Stimulated activated effector memory CD8-positive, alpha-beta T cell treated with anti-CD3 and anti-CD28 coated beads, Interleukin-12 subunit alpha, Interleukin-12 subunit beta, amount 100 ng/mL, for 72 hours (primary cell): ENCODE measurements at regions not wholly inside any gene's neighbourhood (a gene's known extent, or its start where the extent isn't known, plus 50 kb on each side); places are given as distances from the start of the nearest gene placed in this dataset.
"Not testable (repeated sequence)": the region's sequence is repeated elsewhere in the genome, so short reads cannot be mapped to it uniquely, and the experiment has no call there.

Experiments
- ATAC-seq: fragments of 150-1000 bp; cut with Tn5 transposase; 2 replicates; pipeline ENCODE4 v1.10.0; 2021
- DNase-seq, 2 donors: peaks; one replicate each; pipeline ENCODE4 v3.0.0; 2021 to 2022; ENCODE audit warnings: low spot score in 2 of 2
- H3K27ac Mint-ChIP-seq: one replicate; pipeline ENCODE4 v1.8.0; 2022; ENCODE audit warnings: mild to moderate bottlenecking, mixed read lengths
- H3K36me3 Mint-ChIP-seq: one replicate; pipeline ENCODE4 v1.8.0; 2022; ENCODE audit warnings: mild to moderate bottlenecking, mixed read lengths
- H3K4me1 Mint-ChIP-seq: one replicate; pipeline ENCODE4 v1.8.0; 2022; ENCODE audit warnings: mixed read lengths
- H3K4me3 Mint-ChIP-seq: one replicate; pipeline ENCODE4 v1.8.0; 2022; ENCODE audit warnings: mild to moderate bottlenecking, mixed read lengths
- H3K9me3 Mint-ChIP-seq: one replicate; pipeline ENCODE4 v1.8.0; 2022; ENCODE audit warnings: mixed read lengths

- H3K4me1 Mint-ChIP-seq: peaks cover 14% of the 10 kb centered on the region
- DNase-seq (no peak), ATAC-seq (peak; percentile 57)
- no peaks in the 10 kb centered on the region for H3K9me3 Mint-ChIP-seq
- H3K27ac Mint-ChIP-seq: peak overlapping the region; percentile 8
- no peaks in the 10 kb centered on the region for H3K36me3 Mint-ChIP-seq
- no peak overlapping the region for H3K4me3 Mint-ChIP-seq
Measured at GRCh38 chr12:75951399-75952278, 79.9 kb downstream of the PHLDA1 start.

GRCh38 chr12:75947156-75947723 is 84.3 kb downstream of the PHLDA1 start:
- Mint-ChIP-seq H3K27ac (no peak overlapping the region), H3K36me3 (no peaks in the 10 kb centered on the region), H3K4me3 (no peak overlapping the region), H3K9me3 (no peaks in the 10 kb centered on the region), H3K4me1 (peaks cover 23% of the 10 kb centered on the region)
- no peak for DNase-seq
- no peak for ATAC-seq

- ATAC-seq (no peak), DNase-seq (no peak)
- Mint-ChIP-seq H3K4me1 (peaks cover 23% of the 10 kb centered on the region), H3K9me3 (no peaks in the 10 kb centered on the region), H3K36me3 (no peaks in the 10 kb centered on the region), H3K27ac (peak overlapping the region; percentile 97), H3K4me3 (no peak overlapping the region)
Measured at GRCh38 chr12:75945581-75945980, 86.0 kb downstream of the PHLDA1 start.

GRCh38 chr12:75944905-75945432 is 86.6 kb downstream of the PHLDA1 start:
- peak overlapping the region; percentile 52 for H3K4me3 Mint-ChIP-seq
- H3K27ac Mint-ChIP-seq: peak overlapping the region; percentile 97
- DNase-seq (no peak), ATAC-seq (no peak)
- peaks cover 23% of the 10 kb centered on the region for H3K4me1 Mint-ChIP-seq
- H3K9me3 Mint-ChIP-seq: no peaks in the 10 kb centered on the region
- no peaks in the 10 kb centered on the region for H3K36me3 Mint-ChIP-seq

DNA sequence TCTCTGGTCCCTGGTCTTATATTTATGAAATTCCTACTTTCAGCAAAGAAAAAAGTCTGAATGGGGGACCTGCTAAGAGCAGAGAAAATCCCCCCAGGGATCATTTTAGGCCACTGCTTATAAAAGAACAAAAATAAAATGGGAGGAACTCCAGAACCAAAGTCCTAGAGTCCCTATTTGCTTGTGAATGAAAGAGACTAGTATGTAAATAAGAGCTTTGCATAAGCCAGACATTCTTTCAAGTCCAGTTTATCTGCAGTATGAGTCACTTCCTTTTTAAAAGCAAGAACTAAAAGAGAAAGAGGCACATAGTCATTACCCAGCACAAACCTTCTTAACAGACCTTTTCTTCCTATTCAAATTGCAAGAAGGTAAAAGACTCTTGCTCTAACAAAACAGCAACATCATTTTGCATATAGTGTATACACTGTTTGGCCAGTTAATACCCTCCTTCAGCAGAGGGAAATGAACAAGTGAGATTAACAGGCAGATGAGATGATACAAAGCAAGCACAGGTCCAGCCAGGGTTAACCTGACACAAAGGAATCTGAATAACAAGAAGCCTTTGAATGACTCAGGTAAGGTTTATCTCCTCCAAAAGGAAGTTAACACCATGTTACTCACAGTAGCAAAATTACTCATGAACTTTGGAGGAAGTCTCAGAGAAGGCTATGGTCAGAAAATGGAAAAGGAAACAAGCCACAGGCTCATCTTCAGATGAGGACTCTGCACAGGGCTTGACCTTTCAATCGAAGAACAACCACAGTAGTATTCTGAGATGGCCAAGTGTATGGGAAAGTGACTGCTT is 87.3 kb downstream of the PHLDA1 start:
- Mint-ChIP-seq H3K36me3 (no peaks in the 10 kb centered on the region), H3K4me1 (peaks cover 23% of the 10 kb centered on the region), H3K9me3 (no peaks in the 10 kb centered on the region), H3K27ac (peak overlapping the region; percentile 97), H3K4me3 (peak overlapping the region; percentile 52)
- ATAC-seq (peak; percentile 96), DNase-seq (peak; percentile 36 to 74)

GRCh38 chr12:75943730-75944096 is 87.9 kb downstream of the PHLDA1 start:
- no peak for DNase-seq
- H3K27ac Mint-ChIP-seq: peak overlapping the region; percentile 97
- no peak for ATAC-seq
- H3K9me3 Mint-ChIP-seq: no peaks in the 10 kb centered on the region
- no peaks in the 10 kb centered on the region for H3K36me3 Mint-ChIP-seq
- peaks cover 23% of the 10 kb centered on the region for H3K4me1 Mint-ChIP-seq
- H3K4me3 Mint-ChIP-seq: peak overlapping the region; percentile 52

GRCh38 chr12:75941661-75942060 is 89.9 kb downstream of the PHLDA1 start:
- not testable (repeated sequence) for H3K9me3 Mint-ChIP-seq, DNase-seq, H3K36me3 Mint-ChIP-seq, H3K4me3 Mint-ChIP-seq, ATAC-seq
- peaks cover 23% of the 10 kb centered on the region for H3K4me1 Mint-ChIP-seq
- H3K27ac Mint-ChIP-seq: peak overlapping the region; percentile 60

- Mint-ChIP-seq H3K4me3 (no peak overlapping the region), H3K27ac (no peak overlapping the region), H3K9me3 (no peaks in the 10 kb centered on the region), H3K4me1 (peaks cover 14% of the 10 kb centered on the region), H3K36me3 (peaks cover 8% of the 10 kb centered on the region)
- ATAC-seq (no peak), DNase-seq (no peak)
Measured at GRCh38 chr12:75939016-75939642, 92.4 kb downstream of the PHLDA1 start.

DNA sequence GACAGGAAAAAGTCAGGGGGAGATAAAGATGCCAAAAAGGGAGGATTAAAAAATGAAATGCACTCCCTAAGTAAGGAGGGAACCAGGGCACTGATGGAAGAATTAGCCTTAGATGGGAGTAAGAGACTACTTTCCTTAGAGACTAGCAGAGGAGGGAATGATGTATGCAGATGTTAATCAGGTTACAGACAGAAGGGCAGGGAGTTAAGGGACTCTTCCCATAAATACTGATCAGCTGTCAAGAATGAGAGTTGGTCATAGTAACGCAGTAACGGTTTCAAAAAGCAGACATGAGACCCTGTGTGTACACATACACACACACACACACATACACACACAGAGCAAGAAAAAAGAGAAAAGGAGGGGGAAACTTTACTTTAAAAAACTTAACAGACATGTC is 93.4 kb downstream of the PHLDA1 start:
- Mint-ChIP-seq H3K9me3 (no peaks in the 10 kb centered on the region), H3K36me3 (peaks cover 13% of the 10 kb centered on the region), H3K4me3 (no peak overlapping the region), H3K4me1 (peaks cover 6% of the 10 kb centered on the region), H3K27ac (no peak overlapping the region)
- no peak for DNase-seq
- no peak for ATAC-seq

- H3K36me3 Mint-ChIP-seq: peaks cover 13% of the 10 kb centered on the region
- no peak overlapping the region for H3K4me3 Mint-ChIP-seq
- no peaks in the 10 kb centered on the region for H3K9me3 Mint-ChIP-seq
- ATAC-seq: no peak
- no peak for DNase-seq
- no peak overlapping the region for H3K27ac Mint-ChIP-seq
- peaks cover 6% of the 10 kb centered on the region for H3K4me1 Mint-ChIP-seq
Measured at GRCh38 chr12:75937486-75937885, 94.1 kb downstream of the PHLDA1 start.

DNA sequence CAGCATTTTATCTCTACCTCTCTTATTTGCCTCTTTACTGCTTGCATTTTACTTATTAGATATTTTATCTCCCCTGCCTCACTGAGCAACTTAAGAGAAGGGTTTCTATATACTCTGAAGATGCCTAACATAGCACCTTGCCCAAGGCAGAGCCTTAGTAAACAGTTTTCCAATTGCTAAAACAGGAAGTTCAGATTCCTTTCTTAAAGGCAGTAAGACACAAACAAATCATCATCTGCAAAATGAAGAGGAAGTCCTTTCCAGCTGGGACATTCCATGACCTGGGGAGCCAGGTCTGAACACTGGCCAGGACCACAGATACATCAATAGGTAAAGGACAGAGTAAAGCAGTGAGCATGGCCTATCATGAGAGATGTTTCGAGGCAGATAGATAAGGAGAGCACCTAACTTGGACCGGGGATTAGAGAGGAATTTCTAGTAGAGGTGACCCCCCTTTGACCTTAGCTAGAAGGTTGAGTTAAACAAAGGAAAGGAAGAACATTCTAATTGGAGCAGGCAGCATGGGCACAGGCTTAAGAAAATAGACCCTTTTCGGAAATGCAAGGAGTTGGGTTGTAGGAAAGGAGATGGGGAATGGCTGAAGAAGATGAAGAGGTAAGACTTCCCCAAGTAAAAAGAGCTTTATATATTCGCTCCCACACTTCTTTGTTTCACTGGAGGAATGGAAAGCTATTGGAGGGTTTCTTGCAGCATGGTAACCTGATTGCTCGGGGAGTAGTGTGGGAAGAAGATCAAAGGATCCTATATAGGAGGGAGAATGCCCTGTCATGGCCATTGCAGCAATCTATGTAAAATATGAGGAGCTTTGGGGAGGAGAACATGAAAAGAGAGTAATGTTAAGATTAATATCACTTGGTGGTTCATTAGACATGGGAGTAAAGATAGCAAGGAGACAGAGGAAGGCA is 94.8 kb downstream of the PHLDA1 start:
- H3K4me1 Mint-ChIP-seq: peaks cover 12% of the 10 kb centered on the region
- no peak overlapping the region for H3K4me3 Mint-ChIP-seq
- DNase-seq (no peak), ATAC-seq (no peak)
- no peak overlapping the region for H3K27ac Mint-ChIP-seq
- H3K36me3 Mint-ChIP-seq: peaks cover 13% of the 10 kb centered on the region
- no peaks in the 10 kb centered on the region for H3K9me3 Mint-ChIP-seq

DNA sequence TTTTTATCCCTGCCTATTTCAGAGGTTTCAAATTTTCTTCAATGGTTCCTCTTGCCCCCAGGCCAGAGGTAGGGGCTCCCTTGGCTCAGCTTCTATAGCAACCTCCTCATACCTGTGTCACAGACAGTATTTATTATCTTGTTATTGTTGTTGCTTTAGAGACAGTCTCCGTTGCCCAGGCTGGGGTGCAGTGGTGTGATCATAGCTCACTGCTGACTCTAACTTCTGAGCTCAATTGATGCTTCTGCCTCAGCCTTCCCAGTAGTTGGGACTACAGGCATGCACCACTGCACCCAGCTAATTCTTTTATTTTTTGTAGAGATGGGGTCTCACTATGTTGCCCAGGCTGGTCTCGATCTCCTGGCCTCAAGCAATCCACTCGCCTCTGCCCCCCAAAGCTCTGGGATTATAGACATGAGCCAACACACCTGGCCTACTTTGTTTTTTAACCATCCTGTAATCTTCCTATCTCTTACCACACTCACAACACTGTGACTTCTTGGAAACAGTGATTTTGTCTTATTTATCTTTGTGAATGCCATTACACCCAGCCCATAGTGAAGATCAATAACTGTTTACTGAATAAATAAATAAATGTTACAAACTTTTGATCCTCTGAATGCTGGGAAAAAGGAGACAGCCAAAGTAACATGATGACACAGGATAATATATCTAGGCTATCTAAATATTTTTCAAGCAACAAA is 95.9 kb downstream of the PHLDA1 start:
- ATAC-seq: no peak
- DNase-seq: no peak
- Mint-ChIP-seq H3K36me3 (peaks cover 13% of the 10 kb centered on the region), H3K9me3 (no peaks in the 10 kb centered on the region), H3K4me1 (peaks cover 12% of the 10 kb centered on the region), H3K4me3 (no peak overlapping the region), H3K27ac (no peak overlapping the region)

DNA sequence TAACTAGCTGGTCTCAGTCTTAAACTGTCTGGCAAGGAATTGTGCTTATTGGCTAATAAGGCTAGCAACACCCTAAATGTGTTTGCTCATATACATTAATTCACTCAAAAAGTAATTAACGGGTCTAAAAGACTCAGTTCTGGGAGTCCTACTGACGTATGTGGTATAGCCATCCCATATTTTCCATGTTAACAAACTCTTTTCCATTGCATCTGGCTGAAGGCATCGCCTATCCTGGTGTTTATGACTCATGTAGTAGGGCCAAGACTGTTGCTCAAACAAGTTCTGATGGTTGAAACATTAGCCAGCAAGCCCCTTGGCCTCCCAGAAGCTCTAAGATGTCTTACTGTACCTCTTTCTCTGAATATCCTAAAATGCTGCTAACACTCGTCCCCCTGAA is 98.5 kb downstream of the PHLDA1 start:
- H3K9me3 Mint-ChIP-seq: no peaks in the 10 kb centered on the region
- peaks cover 25% of the 10 kb centered on the region for H3K4me1 Mint-ChIP-seq
- no peak overlapping the region for H3K4me3 Mint-ChIP-seq
- ATAC-seq (no peak), DNase-seq (no peak)
- peaks cover 13% of the 10 kb centered on the region for H3K36me3 Mint-ChIP-seq
- H3K27ac Mint-ChIP-seq: no peak overlapping the region

DNA sequence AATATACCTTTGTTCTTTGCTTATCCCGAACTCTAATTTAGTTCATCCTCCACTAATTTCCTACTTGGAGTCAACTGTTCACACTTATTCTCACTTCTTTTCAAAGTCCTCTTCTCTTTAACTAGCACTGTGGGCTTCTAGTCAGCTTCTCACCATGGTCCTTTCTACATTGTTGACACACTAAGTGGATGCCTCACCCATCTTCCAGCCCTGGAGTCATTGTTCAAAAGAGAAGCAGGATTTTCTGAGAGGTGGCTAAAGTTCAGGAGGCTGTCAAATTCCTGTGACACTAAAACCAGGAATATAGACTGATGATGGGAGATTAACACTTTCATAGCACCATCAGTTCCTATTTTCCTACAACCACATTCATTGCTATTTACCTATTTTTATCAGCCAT is 99.3 kb downstream of the PHLDA1 start:
- Mint-ChIP-seq H3K27ac (no peak overlapping the region), H3K9me3 (no peaks in the 10 kb centered on the region), H3K4me1 (peaks cover 25% of the 10 kb centered on the region), H3K4me3 (no peak overlapping the region), H3K36me3 (peaks cover 13% of the 10 kb centered on the region)
- ATAC-seq: no peak
- DNase-seq: no peak
